ENCODE measurements at regions not wholly inside any gene's neighbourhood (a gene's known extent, or its start where the extent isn't known, plus 50 kb on each side); places are given as distances from the start of the nearest gene placed in this dataset.

DNA sequence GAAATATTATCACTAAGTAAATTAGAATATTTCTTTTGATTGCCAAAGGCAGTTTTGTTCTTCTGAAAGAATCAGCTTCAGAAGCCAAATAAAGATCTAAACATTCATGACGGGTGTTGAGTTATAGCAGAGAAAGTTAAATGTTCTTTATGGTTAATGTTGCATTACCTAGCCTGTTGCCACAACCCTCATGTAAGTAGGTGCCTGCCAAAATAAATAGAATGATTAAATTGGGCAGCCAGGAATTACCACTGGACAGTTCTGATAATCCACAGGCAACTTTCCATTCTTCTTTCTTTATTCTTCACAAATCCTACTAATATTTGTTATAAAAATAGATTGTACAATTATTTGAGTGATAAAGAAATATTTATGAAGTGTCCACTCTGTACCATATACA lies 217.9 kb upstream of the NRIP1 start:
- intact Hi-C loops (cut with micrococcal nuclease; ENCODE audit: unreplicated experiment), result no loop called here
- Histone ChIP-seq H4K20me1 (ENCODE audit: insufficient read depth, low read length) (no peaks in the 10 kb centered on the region), H3K36me3 (ENCODE audit: insufficient read depth, low read length) (no peaks in the 10 kb centered on the region), H2AFZ (ENCODE audit: low read length) (no peak overlapping the region), H3K4me1 (ENCODE audit: insufficient read depth, low read length, poor library complexity, severe bottlenecking) (no peaks in the 10 kb centered on the region), H3K4me3 (ENCODE audit: low read depth, low read length, poor library complexity, severe bottlenecking) (no peak overlapping the region), H3K9me2 (ENCODE audit: insufficient read depth, low read length) (no peaks in the 10 kb centered on the region), H3K27ac (ENCODE audit: low read depth, low read length, poor library complexity, severe bottlenecking) (no peak overlapping the region), H3K4me2 (ENCODE audit: low read length) (no peak overlapping the region), H3K79me2 (ENCODE audit: insufficient read depth, low read depth, low read length) (no peaks in the 10 kb centered on the region), H3K9me3 (ENCODE audit: low read length) (no peaks in the 10 kb centered on the region)
- no peak for TF ChIP-seq EZH2phosphoT487 (IDR thresholded peaks at IDR 0.05; ENCODE audit: borderline replicate concordance, low read depth, low read length)
- TF ChIP-seq, protein P1, sequence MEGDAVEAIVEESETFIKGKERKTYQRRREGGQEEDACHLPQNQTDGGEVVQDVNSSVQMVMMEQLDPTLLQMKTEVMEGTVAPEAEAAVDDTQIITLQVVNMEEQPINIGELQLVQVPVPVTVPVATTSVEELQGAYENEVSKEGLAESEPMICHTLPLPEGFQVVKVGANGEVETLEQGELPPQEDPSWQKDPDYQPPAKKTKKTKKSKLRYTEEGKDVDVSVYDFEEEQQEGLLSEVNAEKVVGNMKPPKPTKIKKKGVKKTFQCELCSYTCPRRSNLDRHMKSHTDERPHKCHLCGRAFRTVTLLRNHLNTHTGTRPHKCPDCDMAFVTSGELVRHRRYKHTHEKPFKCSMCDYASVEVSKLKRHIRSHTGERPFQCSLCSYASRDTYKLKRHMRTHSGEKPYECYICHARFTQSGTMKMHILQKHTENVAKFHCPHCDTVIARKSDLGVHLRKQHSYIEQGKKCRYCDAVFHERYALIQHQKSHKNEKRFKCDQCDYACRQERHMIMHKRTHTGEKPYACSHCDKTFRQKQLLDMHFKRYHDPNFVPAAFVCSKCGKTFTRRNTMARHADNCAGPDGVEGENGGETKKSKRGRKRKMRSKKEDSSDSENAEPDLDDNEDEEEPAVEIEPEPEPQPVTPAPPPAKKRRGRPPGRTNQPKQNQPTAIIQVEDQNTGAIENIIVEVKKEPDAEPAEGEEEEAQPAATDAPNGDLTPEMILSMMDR (conservative IDR thresholded peaks at IDR 0.05; ENCODE audit: low read length), result no peak
- ChIA-PET POLR2A (no interaction called here), CTCF (ENCODE audit: unreplicated experiment) (no interaction called here)
- BruUV-seq (replicated peaks), result no TSS peak
- DNase-seq (ENCODE audit: low spot score), result no peak

DNA sequence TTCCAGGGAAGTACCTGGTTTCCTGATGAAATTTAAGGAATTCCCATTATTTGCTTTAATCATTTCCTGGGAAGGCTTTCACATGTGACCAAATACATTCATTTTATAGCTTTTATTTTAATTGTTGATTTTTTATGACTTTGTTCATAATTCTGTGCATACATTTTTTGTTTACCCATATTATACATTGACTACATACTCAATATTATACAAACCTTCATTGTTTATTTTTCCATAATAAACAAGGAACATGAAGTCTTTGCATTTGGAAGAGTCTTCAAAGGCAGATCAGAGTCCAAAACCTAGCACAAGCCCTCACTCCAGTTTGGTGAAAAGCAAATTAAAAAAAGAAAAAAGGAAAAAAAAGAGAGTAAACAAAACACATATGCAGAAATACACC lies 218.3 kb upstream of the NRIP1 start:
- DNase-seq (ENCODE audit: low spot score), result no peak
- Histone ChIP-seq H3K27ac (ENCODE audit: low read depth, low read length, poor library complexity, severe bottlenecking) (no peak overlapping the region), H4K20me1 (ENCODE audit: insufficient read depth, low read length) (no peaks in the 10 kb centered on the region), H3K4me2 (ENCODE audit: low read length) (no peak overlapping the region), H2AFZ (ENCODE audit: low read length) (no peak overlapping the region), H3K36me3 (ENCODE audit: insufficient read depth, low read length) (no peaks in the 10 kb centered on the region), H3K4me3 (ENCODE audit: low read depth, low read length, poor library complexity, severe bottlenecking) (no peak overlapping the region), H3K9me3 (ENCODE audit: low read length) (no peaks in the 10 kb centered on the region), H3K79me2 (ENCODE audit: insufficient read depth, low read depth, low read length) (no peaks in the 10 kb centered on the region), H3K9me2 (ENCODE audit: insufficient read depth, low read length) (no peaks in the 10 kb centered on the region), H3K4me1 (ENCODE audit: insufficient read depth, low read length, poor library complexity, severe bottlenecking) (no peaks in the 10 kb centered on the region)
- intact Hi-C loops (cut with micrococcal nuclease; ENCODE audit: unreplicated experiment), result no loop called here
- ChIA-PET POLR2A (no interaction called here), CTCF (ENCODE audit: unreplicated experiment) (no interaction called here)
- no peak for TF ChIP-seq EZH2phosphoT487 (IDR thresholded peaks at IDR 0.05; ENCODE audit: borderline replicate concordance, low read depth, low read length)
- TF ChIP-seq, protein P1 (conservative IDR thresholded peaks at IDR 0.05; ENCODE audit: low read length), result no peak
- no TSS peak for BruUV-seq (replicated peaks)

DNA sequence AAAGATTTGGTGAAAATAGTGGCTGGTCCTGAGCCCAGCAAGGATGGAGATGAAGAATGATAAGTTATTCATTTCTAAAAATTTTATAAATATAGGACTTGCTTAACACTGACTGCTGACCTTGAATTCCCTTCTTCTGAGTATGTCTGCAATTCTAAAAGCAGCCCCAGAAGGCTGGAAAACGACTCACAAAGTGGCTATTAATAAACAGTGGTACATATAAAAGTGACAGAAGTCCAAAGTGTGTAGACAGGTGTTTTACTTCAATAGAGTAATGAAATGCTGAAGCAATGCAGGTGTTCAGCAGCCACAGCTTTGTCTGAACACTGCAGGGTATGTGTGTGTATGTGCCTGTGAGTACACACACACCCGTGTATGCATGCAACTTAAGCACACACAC lies 219.0 kb upstream of the NRIP1 start:
- no TSS peak for BruUV-seq (replicated peaks)
- H3K4me2 ChIP-seq (ENCODE audit: low read length), result no peak overlapping the region
- no peaks in the 10 kb centered on the region for H4K20me1 ChIP-seq (ENCODE audit: insufficient read depth, low read length)
- no peaks in the 10 kb centered on the region for H3K9me2 ChIP-seq (ENCODE audit: insufficient read depth, low read length)
- intact Hi-C loops (cut with micrococcal nuclease; ENCODE audit: unreplicated experiment), result no loop called here
- no peak overlapping the region for H3K27ac ChIP-seq (ENCODE audit: low read depth, low read length, poor library complexity, severe bottlenecking)
- ChIA-PET CTCF (ENCODE audit: unreplicated experiment) (no interaction called here), POLR2A (no interaction called here)
- H3K9me3 ChIP-seq (ENCODE audit: low read length), result no peaks in the 10 kb centered on the region
- no peak overlapping the region for H3K4me3 ChIP-seq (ENCODE audit: low read depth, low read length, poor library complexity, severe bottlenecking)
- no peaks in the 10 kb centered on the region for H3K36me3 ChIP-seq (ENCODE audit: insufficient read depth, low read length)
- no peaks in the 10 kb centered on the region for H3K79me2 ChIP-seq (ENCODE audit: insufficient read depth, low read depth, low read length)
- no peak overlapping the region for H2AFZ ChIP-seq (ENCODE audit: low read length)
- TF ChIP-seq EZH2phosphoT487 (IDR thresholded peaks at IDR 0.05; ENCODE audit: borderline replicate concordance, low read depth, low read length), result no peak
- TF ChIP-seq, protein P1 (conservative IDR thresholded peaks at IDR 0.05; ENCODE audit: low read length), result no peak
- no peak for DNase-seq (ENCODE audit: low spot score)
- H3K4me1 ChIP-seq (ENCODE audit: insufficient read depth, low read length, poor library complexity, severe bottlenecking), result no peaks in the 10 kb centered on the region

Measured in OCI-LY7 (cell line).